ENCODE measurements at regions not wholly inside any gene's neighbourhood (a gene's known extent, or its start where the extent isn't known, plus 50 kb on each side); places are given as distances from the start of the nearest gene placed in this dataset.

- DNase-seq = peak; percentile 40
Measured at GRCh38 chrY:4102166-4102761, 523.4 kb downstream of the TGIF2LY start.

All from MV-4-11 (cell line).